ENCODE measurements at regions not wholly inside any gene's neighbourhood (a gene's known extent, or its start where the extent isn't known, plus 50 kb on each side); places are given as distances from the start of the nearest gene placed in this dataset.

- no peaks in the 10 kb centered on the region for H3K36me3 Mint-ChIP-seq (ENCODE audit: insufficient read depth, unreplicated experiment)
- Histone ChIP-seq H3K4me1 (no peaks in the 10 kb centered on the region), H3K9me3 (no peaks in the 10 kb centered on the region), H3K27me3 (replicated peaks; ENCODE audit: control insufficient read depth, insufficient read depth, low read length) (0 out of 2 replicates have a peak, but pooled peaks cover 1% of the 10 kb centered on the region), H3K36me3 (ENCODE audit: control insufficient read depth, insufficient read depth, low read length) (no peaks in the 10 kb centered on the region), H3K4me3 (ENCODE audit: low read depth, low read length) (no peak overlapping the region)
- DNase-seq: no peak
- peaks cover 4% of the 10 kb centered on the region for H3K27me3 Mint-ChIP-seq (ENCODE audit: insufficient read depth, unreplicated experiment)
- no peak overlapping the region for H3K4me3 Mint-ChIP-seq (ENCODE audit: unreplicated experiment)
- intact Hi-C loops (cut with micrococcal nuclease; ENCODE audit: unreplicated experiment): no loop called here
- H3K27ac Mint-ChIP-seq (ENCODE audit: unreplicated experiment): no peak overlapping the region
- no peak for TF ChIP-seq CTCF (IDR thresholded peaks at IDR 0.05; ENCODE audit: insufficient read depth in 1 of 2, low read depth in 1 of 2, low read length in 1 of 2, severe bottlenecking in 1 of 2, unreplicated experiment in 1 of 2)
- ChIA-PET CTCF (no interaction called here), POLR2A (no interaction called here)
- BruUV-seq (replicated peaks): no TSS peak
- H3K9me3 Mint-ChIP-seq (ENCODE audit: unreplicated experiment): no peaks in the 10 kb centered on the region
- no peaks in the 10 kb centered on the region for H3K4me1 Mint-ChIP-seq (ENCODE audit: low read depth, unreplicated experiment)
Observed at GRCh38 chr2:44833171-44834069, 108.1 kb upstream of the SIX3 start.

GRCh38 chr2:44834656-44835055, 106.8 kb upstream of the SIX3 start:
- no peak overlapping the region for H3K27ac Mint-ChIP-seq (ENCODE audit: unreplicated experiment)
- Histone ChIP-seq H3K27me3 (replicated peaks; ENCODE audit: control insufficient read depth, insufficient read depth, low read length) (0 out of 2 replicates have a peak, but pooled peaks cover 1% of the 10 kb centered on the region), H3K4me3 (ENCODE audit: low read depth, low read length) (no peak overlapping the region), H3K36me3 (ENCODE audit: control insufficient read depth, insufficient read depth, low read length) (no peaks in the 10 kb centered on the region), H3K4me1 (no peaks in the 10 kb centered on the region), H3K9me3 (no peaks in the 10 kb centered on the region)
- no peak for TF ChIP-seq CTCF (IDR thresholded peaks at IDR 0.05; ENCODE audit: insufficient read depth in 1 of 2, low read depth in 1 of 2, low read length in 1 of 2, severe bottlenecking in 1 of 2, unreplicated experiment in 1 of 2)
- no TSS peak for BruUV-seq (replicated peaks)
- DNase-seq: no peak
- H3K9me3 Mint-ChIP-seq (ENCODE audit: unreplicated experiment): no peaks in the 10 kb centered on the region
- intact Hi-C loops (cut with micrococcal nuclease; ENCODE audit: unreplicated experiment): no loop called here
- peaks cover 3% of the 10 kb centered on the region for H3K27me3 Mint-ChIP-seq (ENCODE audit: insufficient read depth, unreplicated experiment)
- H3K36me3 Mint-ChIP-seq (ENCODE audit: insufficient read depth, unreplicated experiment): no peaks in the 10 kb centered on the region
- H3K4me3 Mint-ChIP-seq (ENCODE audit: unreplicated experiment): no peak overlapping the region
- POLR2A ChIA-PET: no interaction called here
- peaks cover 2% of the 10 kb centered on the region for H3K4me1 Mint-ChIP-seq (ENCODE audit: low read depth, unreplicated experiment)
- CTCF ChIA-PET: no interaction called here

- H3K27me3 ChIP-seq (replicated peaks; ENCODE audit: control insufficient read depth, insufficient read depth, low read length): 0 out of 2 replicates have a peak, but pooled peaks cover 1% of the 10 kb centered on the region
- ChIA-PET CTCF (no interaction called here), POLR2A (no interaction called here)
- no peaks in the 10 kb centered on the region for H3K36me3 ChIP-seq (ENCODE audit: control insufficient read depth, insufficient read depth, low read length)
- no peak overlapping the region for H3K27ac Mint-ChIP-seq (ENCODE audit: unreplicated experiment)
- 0 out of 2 replicates have a peak, but pooled peaks cover 6% of the 10 kb centered on the region for H3K4me1 ChIP-seq
- H3K9me3 ChIP-seq: no peaks in the 10 kb centered on the region
- H3K4me1 Mint-ChIP-seq (ENCODE audit: low read depth, unreplicated experiment): peaks cover 8% of the 10 kb centered on the region
- TF ChIP-seq CTCF (IDR thresholded peaks at IDR 0.05; ENCODE audit: insufficient read depth in 1 of 2, low read depth in 1 of 2, low read length in 1 of 2, severe bottlenecking in 1 of 2, unreplicated experiment in 1 of 2): no peak
- intact Hi-C loops (cut with micrococcal nuclease; ENCODE audit: unreplicated experiment): no loop called here
- no peak for DNase-seq
- peaks cover 3% of the 10 kb centered on the region for H3K27me3 Mint-ChIP-seq (ENCODE audit: insufficient read depth, unreplicated experiment)
- no TSS peak for BruUV-seq (replicated peaks)
- no peak overlapping the region for H3K4me3 Mint-ChIP-seq (ENCODE audit: unreplicated experiment)
- H3K4me3 ChIP-seq (ENCODE audit: low read depth, low read length): no peak overlapping the region
- no peaks in the 10 kb centered on the region for H3K9me3 Mint-ChIP-seq (ENCODE audit: unreplicated experiment)
- H3K36me3 Mint-ChIP-seq (ENCODE audit: insufficient read depth, unreplicated experiment): no peaks in the 10 kb centered on the region
Observed at GRCh38 chr2:44836174-44836573, 105.3 kb upstream of the SIX3 start.

Data from Caco-2 (cell line).